ENCODE measurements at regions not wholly inside any gene's neighbourhood (a gene's known extent, or its start where the extent isn't known, plus 50 kb on each side); places are given as distances from the start of the nearest gene placed in this dataset.

GRCh38 chr11:37286890-37287289, 688.9 kb upstream of the RAG2 start:
- DNase-seq (ENCODE audit: low read depth, low spot score) (no peak), ATAC-seq (no peak)
- intact Hi-C loops (cut with micrococcal nuclease; ENCODE audit: unreplicated experiment): no loop called here
- Histone ChIP-seq H3K4me1 (ENCODE audit: control insufficient read depth, insufficient read depth, low read length) (no peaks in the 10 kb centered on the region), H3K36me3 (ENCODE audit: control insufficient read depth, insufficient read depth, low read length) (no peaks in the 10 kb centered on the region), H3K27me3 (ENCODE audit: control insufficient read depth, insufficient read depth, low read length) (no peaks in the 10 kb centered on the region), H3K9me3 (ENCODE audit: control insufficient read depth, insufficient read depth, low read depth, low read length) (no peaks in the 10 kb centered on the region), H3K4me3 (ENCODE audit: low read depth in 2 of 2, low read length in 2 of 2) (no peak overlapping the region), H3K27ac (ENCODE audit: low read length) (no peak overlapping the region)
- TF ChIP-seq SIN3A (IDR thresholded peaks at IDR 0.05; ENCODE audit: borderline replicate concordance, insufficient read depth, low read depth, low read length) (no peak), TCF7L2 (IDR thresholded peaks at IDR 0.05; ENCODE audit: low read depth, low read length) (no peak), POLR2AphosphoS5 (IDR thresholded peaks at IDR 0.05; ENCODE audit: low read depth, low read length) (no peak), CTCF (IDR thresholded peaks at IDR 0.05) (no peak), REST (IDR thresholded peaks at IDR 0.05; ENCODE audit: insufficient read depth in 1 of 2, low read depth in 2 of 2, low read length in 1 of 2) (no peak)
- BruUV-seq (replicated peaks): no TSS peak
- in situ Hi-C loops (cut with HindIII; ENCODE audit: low pct_unique_long_range_greater_than_20kb, low sequenced_read_pairs): no loop called here
- ChIA-PET POLR2A (no interaction called here), CTCF (no interaction called here)

GRCh38 chr11:37282367-37282766, 684.3 kb upstream of the RAG2 start:
- in situ Hi-C loops (cut with HindIII; ENCODE audit: low pct_unique_long_range_greater_than_20kb, low sequenced_read_pairs): no loop called here
- BruUV-seq (replicated peaks): no TSS peak
- no peak for ATAC-seq

More at GRCh38 chr11:37282367-37282766, 684.3 kb upstream of the RAG2 start:
- Histone ChIP-seq H3K4me3 (ENCODE audit: low read depth in 2 of 2, low read length in 2 of 2) (no peak overlapping the region), H3K4me1 (ENCODE audit: control insufficient read depth, insufficient read depth, low read length) (no peaks in the 10 kb centered on the region), H3K27ac (ENCODE audit: low read length) (no peak overlapping the region), H3K9me3 (ENCODE audit: control insufficient read depth, insufficient read depth, low read depth, low read length) (no peaks in the 10 kb centered on the region), H3K36me3 (ENCODE audit: control insufficient read depth, insufficient read depth, low read length) (no peaks in the 10 kb centered on the region), H3K27me3 (ENCODE audit: control insufficient read depth, insufficient read depth, low read length) (no peaks in the 10 kb centered on the region)
- TF ChIP-seq CTCF (IDR thresholded peaks at IDR 0.05) (no peak), TCF7L2 (IDR thresholded peaks at IDR 0.05; ENCODE audit: low read depth, low read length) (no peak), REST (IDR thresholded peaks at IDR 0.05; ENCODE audit: insufficient read depth in 1 of 2, low read depth in 2 of 2, low read length in 1 of 2) (no peak), POLR2AphosphoS5 (IDR thresholded peaks at IDR 0.05; ENCODE audit: low read depth, low read length) (no peak), SIN3A (IDR thresholded peaks at IDR 0.05; ENCODE audit: borderline replicate concordance, insufficient read depth, low read depth, low read length) (no peak)
- ChIA-PET CTCF (no interaction called here), POLR2A (no interaction called here)
- DNase-seq (ENCODE audit: low read depth, low spot score): no peak
- intact Hi-C loops (cut with micrococcal nuclease; ENCODE audit: unreplicated experiment): no loop called here

All from Panc1 (cell line).